Cardiac fibroblast (primary cell): ENCODE measurements at regions not wholly inside any gene's neighbourhood (a gene's known extent, or its start where the extent isn't known, plus 50 kb on each side); places are given as distances from the start of the nearest gene placed in this dataset.

Source experiments
- DNase-seq, 2 donors: peaks; one replicate each; pipeline versions ENCODE4 v3.0.0 to v3.0.0-alpha.2; 2010; ENCODE audit warnings: low read depth in 2 of 2
- H3K4me3 ChIP-seq, 2 donors: replicated peaks in 1 of 2; 1 replicate in 1 of 2; 2 replicates in 1 of 2; pipeline ENCODE4 v1.5.1; 2011; ENCODE audit warnings: low read depth in 2 of 2, low read length in 2 of 2, mild to moderate bottlenecking in 2 of 2, moderate library complexity in 1 of 2
- CTCF ChIP-seq: IDR thresholded peaks from one replicate; pipeline ENCODE4 v1.5.1; 2011; ENCODE audit warnings: low read depth, mild to moderate bottlenecking, low read length, inconsistent platforms

- TF ChIP-seq CTCF, result no peak
- no peak overlapping the region for H3K4me3 ChIP-seq
- DNase-seq, result peak; percentile 54 to 87
Measured at GRCh38 chr1:55725378-55725777, 510.2 kb upstream of the USP24 start.

GRCh38 chr1:55724551-55725325 is 509.6 kb upstream of the USP24 start:
- no peak overlapping the region for H3K4me3 ChIP-seq
- peak; percentile 85 to 93 for DNase-seq
- no peak for TF ChIP-seq CTCF

- DNase-seq, result peak in 1 of 2 donors; percentile 27
- no peak overlapping the region for H3K4me3 ChIP-seq
- no peak for TF ChIP-seq CTCF
Measured at GRCh38 chr1:55723001-55723400, 507.8 kb upstream of the USP24 start.

- no peak for TF ChIP-seq CTCF
- H3K4me3 ChIP-seq, result no peak overlapping the region
- DNase-seq, result peak; percentile 32 to 49
Measured at GRCh38 chr1:55720261-55720660, 505.1 kb upstream of the USP24 start.

GRCh38 chr1:55718758-55719671 is 503.9 kb upstream of the USP24 start:
- peak; percentile 3 for TF ChIP-seq CTCF
- peak; percentile 99 to 100 for DNase-seq
- H3K4me3 ChIP-seq, result no peak overlapping the region

- no peak for TF ChIP-seq CTCF
- H3K4me3 ChIP-seq, result no peak overlapping the region
- peak in 1 of 2 donors; percentile 47 for DNase-seq
Measured at GRCh38 chr1:55717111-55717510, 501.9 kb upstream of the USP24 start.
